ENCODE measurements at regions not wholly inside any gene's neighbourhood (a gene's known extent, or its start where the extent isn't known, plus 50 kb on each side); places are given as distances from the start of the nearest gene placed in this dataset.

DNA sequence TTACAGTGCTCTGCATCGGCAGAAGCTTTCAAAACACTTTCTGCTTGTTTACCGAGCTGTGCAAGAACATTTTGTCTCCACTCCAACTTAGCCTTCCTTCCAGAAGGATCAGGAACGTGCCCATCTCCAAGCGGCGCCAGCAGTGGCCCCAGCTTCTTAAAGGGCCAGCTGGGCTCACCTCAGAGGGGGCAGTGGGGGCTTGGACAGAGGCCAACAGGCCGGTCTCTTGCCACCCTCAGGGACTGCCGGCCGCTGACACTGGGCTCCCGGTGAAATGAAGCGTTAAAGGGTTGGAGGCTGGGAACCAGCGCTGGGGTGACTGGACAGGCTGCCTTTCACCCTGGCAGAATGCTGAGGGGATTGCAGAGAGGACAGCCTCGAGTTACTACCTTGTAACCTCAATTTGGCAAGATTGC, 67.0 kb upstream of the RNU6ATAC start:
- DNase-seq (ENCODE audit: low read depth), result no peak

DNA sequence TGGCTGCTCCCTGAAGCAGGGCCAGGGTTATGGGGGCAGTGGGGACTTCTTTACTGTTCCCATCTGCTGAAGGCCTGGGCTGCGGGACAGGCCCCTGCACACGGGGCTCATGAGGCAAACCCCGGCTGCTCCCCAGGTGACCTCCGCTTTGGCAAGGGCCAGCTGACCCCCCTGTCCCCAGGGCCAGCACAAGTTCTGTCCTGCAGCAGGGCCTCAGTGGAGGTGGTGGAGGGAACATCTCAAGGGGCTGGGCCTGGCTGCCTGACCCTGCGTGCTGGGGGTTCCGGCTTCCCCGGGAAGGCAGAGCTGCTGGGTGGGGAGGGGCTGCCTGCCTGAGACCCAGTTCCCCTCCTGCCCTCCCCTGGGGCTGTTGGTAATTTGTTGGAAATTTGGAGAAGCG, 67.4 kb upstream of the RNU6ATAC start:
- no peak for DNase-seq (ENCODE audit: low read depth)
- TF ChIP-seq, protein P1, sequence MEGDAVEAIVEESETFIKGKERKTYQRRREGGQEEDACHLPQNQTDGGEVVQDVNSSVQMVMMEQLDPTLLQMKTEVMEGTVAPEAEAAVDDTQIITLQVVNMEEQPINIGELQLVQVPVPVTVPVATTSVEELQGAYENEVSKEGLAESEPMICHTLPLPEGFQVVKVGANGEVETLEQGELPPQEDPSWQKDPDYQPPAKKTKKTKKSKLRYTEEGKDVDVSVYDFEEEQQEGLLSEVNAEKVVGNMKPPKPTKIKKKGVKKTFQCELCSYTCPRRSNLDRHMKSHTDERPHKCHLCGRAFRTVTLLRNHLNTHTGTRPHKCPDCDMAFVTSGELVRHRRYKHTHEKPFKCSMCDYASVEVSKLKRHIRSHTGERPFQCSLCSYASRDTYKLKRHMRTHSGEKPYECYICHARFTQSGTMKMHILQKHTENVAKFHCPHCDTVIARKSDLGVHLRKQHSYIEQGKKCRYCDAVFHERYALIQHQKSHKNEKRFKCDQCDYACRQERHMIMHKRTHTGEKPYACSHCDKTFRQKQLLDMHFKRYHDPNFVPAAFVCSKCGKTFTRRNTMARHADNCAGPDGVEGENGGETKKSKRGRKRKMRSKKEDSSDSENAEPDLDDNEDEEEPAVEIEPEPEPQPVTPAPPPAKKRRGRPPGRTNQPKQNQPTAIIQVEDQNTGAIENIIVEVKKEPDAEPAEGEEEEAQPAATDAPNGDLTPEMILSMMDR (conservative IDR thresholded peaks at IDR 0.05; ENCODE audit: low read depth, low read length), result no peak
- no peak overlapping the region for H3K4me3 ChIP-seq (ENCODE audit: low read depth, low read length)

More for the DNA sequence above, 67.0 kb upstream of the RNU6ATAC start:
- no peak overlapping the region for H3K4me3 ChIP-seq (ENCODE audit: low read depth, low read length)
- TF ChIP-seq, protein P1 (conservative IDR thresholded peaks at IDR 0.05; ENCODE audit: low read depth, low read length), result no peak

DNA sequence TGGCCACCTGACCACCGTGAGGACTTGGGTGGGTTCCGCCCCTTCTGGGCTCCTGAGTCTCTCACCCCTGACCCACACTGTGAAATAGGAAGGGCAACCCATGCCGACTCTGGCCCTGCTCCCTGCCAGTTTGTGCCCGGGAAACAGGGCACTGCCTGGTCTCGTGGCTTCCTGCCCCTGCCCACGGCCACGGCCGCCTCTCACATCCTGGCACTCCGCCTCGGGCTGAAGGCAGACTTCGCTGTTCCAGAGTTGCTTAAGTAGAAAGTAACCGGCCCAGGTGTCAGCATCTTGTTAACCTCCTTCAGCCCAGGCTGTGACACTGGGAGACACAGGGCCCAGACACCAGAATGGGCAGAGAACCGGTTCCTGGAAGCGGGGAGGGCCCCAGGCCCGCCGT, 68.7 kb upstream of the RNU6ATAC start:
- no peak overlapping the region for H3K4me3 ChIP-seq (ENCODE audit: low read depth, low read length)
- TF ChIP-seq, protein P1 (conservative IDR thresholded peaks at IDR 0.05; ENCODE audit: low read depth, low read length), result no peak
- DNase-seq (ENCODE audit: low read depth), result no peak

DNA sequence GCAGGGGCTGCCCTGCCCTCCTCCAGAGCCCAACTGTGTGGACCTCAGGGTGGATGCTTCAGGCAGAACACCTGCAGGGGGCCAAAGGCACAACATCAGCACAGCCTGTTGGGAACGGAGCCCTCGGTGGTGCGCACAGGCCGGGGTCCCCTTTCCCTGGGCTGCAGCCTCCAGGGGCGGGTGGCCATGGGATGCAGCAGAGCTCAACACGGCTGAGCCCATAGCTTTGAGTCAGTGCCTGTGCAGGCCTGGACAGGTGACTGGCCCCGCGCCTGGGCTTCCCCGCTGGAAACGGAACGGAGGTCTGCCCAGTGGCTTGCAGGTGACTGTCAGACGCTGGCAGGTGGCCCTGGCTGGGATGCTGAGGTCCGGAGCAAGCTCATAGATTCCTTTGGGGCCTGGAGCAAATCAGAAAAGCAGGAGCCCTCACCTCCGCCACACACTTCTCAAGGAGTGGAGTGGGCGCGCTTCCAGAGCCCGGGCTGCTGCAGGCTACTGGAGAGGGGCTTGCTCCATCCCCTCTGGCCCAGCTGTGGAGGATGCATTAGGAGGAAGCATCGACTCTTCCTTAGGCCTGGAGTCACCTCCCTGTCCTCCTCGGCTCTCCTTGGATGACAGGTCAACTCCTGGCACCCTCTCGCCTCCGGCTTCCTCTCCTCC, 69.8 kb upstream of the RNU6ATAC start:
- H3K4me3 ChIP-seq (ENCODE audit: low read depth, low read length), result no peak overlapping the region
- no peak for DNase-seq (ENCODE audit: low read depth)
- TF ChIP-seq, protein P1 (conservative IDR thresholded peaks at IDR 0.05; ENCODE audit: low read depth, low read length), result no peak

DNA sequence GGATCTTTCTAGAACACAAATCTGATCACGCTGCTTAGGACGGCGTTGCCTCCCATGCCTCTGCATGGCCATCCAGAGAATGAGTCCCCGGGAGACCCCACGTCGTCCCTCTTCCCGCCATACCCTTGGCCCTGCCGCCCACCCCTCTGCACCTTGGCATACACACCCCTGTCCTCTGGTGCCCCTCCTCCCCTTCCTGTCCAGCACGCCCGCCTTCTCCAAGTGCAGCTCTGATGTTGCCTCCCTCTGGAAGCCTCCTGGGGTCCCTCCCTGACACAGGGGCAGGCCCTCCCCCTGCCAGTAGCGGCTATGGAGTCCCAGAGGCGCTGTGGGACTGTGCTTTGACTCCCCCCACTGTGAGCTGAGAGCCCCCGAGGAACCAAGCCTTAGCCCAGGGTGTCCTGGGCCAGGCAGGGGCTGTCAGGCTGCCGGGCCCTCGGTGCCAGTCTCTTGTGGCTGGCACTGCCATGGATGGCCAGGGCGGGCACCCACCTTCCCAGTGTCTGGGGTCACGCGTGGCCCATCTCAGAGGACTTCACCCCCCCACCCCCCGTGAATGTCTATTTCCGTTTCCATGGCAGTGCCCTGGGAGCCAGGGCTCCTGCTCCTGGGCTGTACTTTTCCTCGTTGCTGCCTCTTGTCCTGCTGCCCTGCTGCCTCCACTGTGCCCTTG, 70.5 kb upstream of the RNU6ATAC start:
- H3K4me3 ChIP-seq (ENCODE audit: low read depth, low read length), result no peak overlapping the region
- TF ChIP-seq, protein P1 (conservative IDR thresholded peaks at IDR 0.05; ENCODE audit: low read depth, low read length), result no peak
- DNase-seq (ENCODE audit: low read depth), result no peak

DNA sequence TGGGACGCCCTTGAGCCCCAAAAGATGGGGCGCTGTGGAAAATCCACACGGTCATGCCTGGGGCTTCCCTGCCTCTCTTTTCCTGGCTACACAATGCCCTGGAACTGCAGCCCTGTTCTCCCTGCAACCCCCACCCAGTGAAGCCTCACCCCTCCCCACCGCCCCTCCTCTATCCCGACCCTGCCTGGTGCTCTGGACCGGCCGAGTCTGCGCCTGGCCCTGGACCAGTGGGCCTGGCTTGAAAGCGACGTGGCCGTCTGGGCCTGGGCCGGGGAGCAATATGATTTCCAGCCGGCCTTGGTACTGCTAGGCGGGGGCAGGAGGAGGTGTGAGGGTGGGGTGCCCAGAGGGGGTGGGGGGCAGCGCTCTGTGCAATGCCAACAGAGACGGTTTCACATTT, 71.0 kb upstream of the RNU6ATAC start:
- TF ChIP-seq, protein P1 (conservative IDR thresholded peaks at IDR 0.05; ENCODE audit: low read depth, low read length), result no peak
- no peak overlapping the region for H3K4me3 ChIP-seq (ENCODE audit: low read depth, low read length)
- DNase-seq (ENCODE audit: low read depth), result no peak

DNA sequence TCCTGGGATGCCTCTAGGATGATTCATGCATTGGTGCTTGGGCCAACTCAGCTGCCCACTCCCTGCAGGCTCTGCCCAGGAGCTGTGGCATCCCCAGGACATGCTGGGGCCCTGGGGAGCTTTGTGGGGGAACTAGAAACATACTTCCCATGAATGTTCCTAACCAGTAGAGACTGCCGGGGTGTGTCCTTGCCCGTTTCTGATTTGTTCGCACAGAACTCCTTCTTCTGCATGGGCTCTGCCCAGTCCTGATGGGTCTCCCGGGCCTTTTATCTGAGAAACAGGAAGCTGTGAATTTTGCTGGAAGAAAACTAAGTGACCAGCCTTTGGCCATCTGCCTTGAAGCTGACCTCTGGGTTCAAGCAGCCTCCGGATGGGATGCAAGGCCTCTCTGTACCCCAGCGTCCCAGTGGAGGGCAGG, 71.6 kb upstream of the RNU6ATAC start:
- TF ChIP-seq, protein P1 (conservative IDR thresholded peaks at IDR 0.05; ENCODE audit: low read depth, low read length), result no peak
- no peak overlapping the region for H3K4me3 ChIP-seq (ENCODE audit: low read depth, low read length)
- no peak for DNase-seq (ENCODE audit: low read depth)
